Panc1 (cell line): ENCODE measurements at regions not wholly inside any gene's neighbourhood (a gene's known extent, or its start where the extent isn't known, plus 50 kb on each side); places are given as distances from the start of the nearest gene placed in this dataset.

Experiments used
- ATAC-seq: fragments of 200-7000 bp; cut with Tn5 transposase; 2 replicates; pipeline ENCODE4 v1.9.1; 2020; ENCODE audit warnings: mild to moderate bottlenecking, moderate library complexity
- BruUV-seq: library from RNA; stranded (reverse); fragments of 400-500 nt; replicated peaks from 2 replicates; lab custom pipeline; 2021; lab: Mats Ljungman, UMichigan
- CTCF ChIA-PET: fragments of 300-600 bp; sonication (Branson Sonifier 250); formaldehyde crosslinking; loops from one replicate; lab custom pipeline; 2022; ENCODE audit warnings: antibody characterized with exemption; lab: Charles Lee
- POLR2A ChIA-PET: fragments of 300-600 bp; sonication (Branson Sonifier 250); formaldehyde crosslinking; loops from one replicate; lab custom pipeline; 2022; ENCODE audit warnings: antibody characterized with exemption; lab: Charles Lee
- DNase-seq: peaks from one replicate; pipeline ENCODE4 v3.0.0-alpha.2; 2010; ENCODE audit warnings: low read depth, low spot score
- H3K27ac ChIP-seq: 2 replicates; pipeline ENCODE4 v1.5.1; 2011; ENCODE audit warnings: mild to moderate bottlenecking, low read length, inconsistent platforms
- H3K27me3 ChIP-seq: fragments of 200-500 bp; sonication (Bioruptor generic); 2 replicates; pipeline ENCODE4 v1.6.0; 2014; ENCODE audit warnings: low read length, inconsistent platforms; ENCODE audit not compliant: control insufficient read depth, insufficient read depth
- H3K36me3 ChIP-seq: fragments of 200-500 bp; sonication (Bioruptor generic); 2 replicates; pipeline ENCODE4 v1.5.1; 2014; ENCODE audit warnings: inconsistent platforms, mild to moderate bottlenecking, low read length, moderate library complexity; ENCODE audit not compliant: control insufficient read depth, insufficient read depth
- H3K4me1 ChIP-seq: 2 replicates; pipeline ENCODE4 v1.5.1; 2011; ENCODE audit warnings: inconsistent platforms, mild to moderate bottlenecking, low read length, moderate library complexity; ENCODE audit not compliant: control insufficient read depth, insufficient read depth
- H3K4me3 ChIP-seq, 2 experiments: 2 replicates each; pipeline ENCODE4 v1.5.1; 2011 to 2012; ENCODE audit warnings: low read depth in 2 of 2, low read length in 2 of 2, mild to moderate bottlenecking in 2 of 2, inconsistent platforms in 1 of 2, moderate library complexity in 1 of 2
- H3K9me3 ChIP-seq: fragments of 200-500 bp; sonication (Bioruptor generic); 2 replicates; pipeline ENCODE4 v1.5.1; 2014; ENCODE audit warnings: low read depth, mild to moderate bottlenecking, inconsistent platforms, low read length, moderate library complexity; ENCODE audit not compliant: control insufficient read depth, insufficient read depth
- POLR2AphosphoS5 ChIP-seq: IDR thresholded peaks from 2 replicates; pipeline ENCODE4 v1.6.1; 2012; ENCODE audit warnings: mild to moderate bottlenecking, low read depth, low read length, moderate library complexity
- REST ChIP-seq, 2 experiments: IDR thresholded peaks; 2 replicates each; pipeline ENCODE4 v1.6.1; 2011 to 2012; ENCODE audit warnings: low read depth in 2 of 2, control low read depth in 1 of 2, low read length in 1 of 2, mild to moderate bottlenecking in 1 of 2, moderate library complexity in 1 of 2; ENCODE audit not compliant: insufficient read depth in 1 of 2
- SIN3A ChIP-seq: IDR thresholded peaks from 2 replicates; pipeline ENCODE4 v1.6.1; 2012; ENCODE audit warnings: low read depth, mild to moderate bottlenecking, low read length, moderate library complexity, borderline replicate concordance; ENCODE audit not compliant: insufficient read depth
- TCF7L2 ChIP-seq: IDR thresholded peaks from 2 replicates; pipeline ENCODE4 v1.6.1; 2011; ENCODE audit warnings: mild to moderate bottlenecking, low read depth, low read length, inconsistent platforms
- in situ Hi-C: cut with HindIII; loops from 2 replicates; pipeline ENCODE4 v1.10.0; 2016; ENCODE audit warnings: low sequenced_read_pairs, low pct_unique_long_range_greater_than_20kb
- intact Hi-C: fragments of 100-400 bp; cut with micrococcal nuclease; formaldehyde crosslinking; loops from one replicate; pipeline ENCODE4 v1.10.0; 2022; ENCODE audit not compliant: unreplicated experiment
- TF ChIP-seq, protein P1 (sequence below): fragments of 450-650 bp; IDR thresholded peaks from 2 replicates; pipeline ENCODE4 v1.5.1; 2017; ENCODE audit warnings: mild to moderate bottlenecking

- intact Hi-C loops (no loop called here), in situ Hi-C loops (no loop called here)
- no peak overlapping the region for H3K27ac ChIP-seq
- no peaks in the 10 kb centered on the region for H3K36me3 ChIP-seq
- DNase-seq (no peak), ATAC-seq (no peak)
- ChIA-PET POLR2A (no interaction called here), CTCF (interaction anchor here (0.6 kb wide), 1 partner anchor 45 kb away, joined by 5 read pairs; no protein-coding TSS in a partner anchor)
- no peaks in the 10 kb centered on the region for H3K4me1 ChIP-seq
- H3K27me3 ChIP-seq, result no peaks in the 10 kb centered on the region
- H3K4me3 ChIP-seq, result no peak overlapping the region
- H3K9me3 ChIP-seq, result no peaks in the 10 kb centered on the region
- no TSS peak for BruUV-seq
- TF ChIP-seq, protein P1, sequence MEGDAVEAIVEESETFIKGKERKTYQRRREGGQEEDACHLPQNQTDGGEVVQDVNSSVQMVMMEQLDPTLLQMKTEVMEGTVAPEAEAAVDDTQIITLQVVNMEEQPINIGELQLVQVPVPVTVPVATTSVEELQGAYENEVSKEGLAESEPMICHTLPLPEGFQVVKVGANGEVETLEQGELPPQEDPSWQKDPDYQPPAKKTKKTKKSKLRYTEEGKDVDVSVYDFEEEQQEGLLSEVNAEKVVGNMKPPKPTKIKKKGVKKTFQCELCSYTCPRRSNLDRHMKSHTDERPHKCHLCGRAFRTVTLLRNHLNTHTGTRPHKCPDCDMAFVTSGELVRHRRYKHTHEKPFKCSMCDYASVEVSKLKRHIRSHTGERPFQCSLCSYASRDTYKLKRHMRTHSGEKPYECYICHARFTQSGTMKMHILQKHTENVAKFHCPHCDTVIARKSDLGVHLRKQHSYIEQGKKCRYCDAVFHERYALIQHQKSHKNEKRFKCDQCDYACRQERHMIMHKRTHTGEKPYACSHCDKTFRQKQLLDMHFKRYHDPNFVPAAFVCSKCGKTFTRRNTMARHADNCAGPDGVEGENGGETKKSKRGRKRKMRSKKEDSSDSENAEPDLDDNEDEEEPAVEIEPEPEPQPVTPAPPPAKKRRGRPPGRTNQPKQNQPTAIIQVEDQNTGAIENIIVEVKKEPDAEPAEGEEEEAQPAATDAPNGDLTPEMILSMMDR, result no peak
- TF ChIP-seq REST (IDR thresholded peaks at IDR 0.05; ENCODE audit: insufficient read depth in 1 of 2, low read depth in 2 of 2, low read length in 1 of 2) (no peak), TCF7L2 (no peak), SIN3A (no peak), POLR2AphosphoS5 (no peak)
These were observed 197.7 kb upstream of the CNOT2 start for GRCh38 chr12:70045514-70045913.

- no peak overlapping the region for H3K4me3 ChIP-seq
- TF ChIP-seq POLR2AphosphoS5 (no peak), TCF7L2 (no peak), REST (IDR thresholded peaks at IDR 0.05; ENCODE audit: insufficient read depth in 1 of 2, low read depth in 2 of 2, low read length in 1 of 2) (no peak), SIN3A (no peak)
- TF ChIP-seq, protein P1, result no peak
- H3K27ac ChIP-seq, result no peak overlapping the region
- BruUV-seq, result no TSS peak
- intact Hi-C loops (no loop called here), in situ Hi-C loops (no loop called here)
- DNase-seq (no peak), ATAC-seq (no peak)
- H3K27me3 ChIP-seq, result no peaks in the 10 kb centered on the region
- ChIA-PET POLR2A (no interaction called here), CTCF (no interaction called here)
- H3K9me3 ChIP-seq, result no peaks in the 10 kb centered on the region
- H3K4me1 ChIP-seq, result no peaks in the 10 kb centered on the region
- H3K36me3 ChIP-seq, result no peaks in the 10 kb centered on the region
These were observed 194.5 kb upstream of the CNOT2 start for GRCh38 chr12:70048521-70049250.
